GM18526 (cell line): ENCODE measurements at regions not wholly inside any gene's neighbourhood (a gene's known extent, or its start where the extent isn't known, plus 50 kb on each side); places are given as distances from the start of the nearest gene placed in this dataset.
A peak's percentile ranks its signal among the peaks of the same experiment; 100 is the strongest.

Experiments used
- POLR2A ChIP-seq: IDR thresholded peaks from 3 replicates; pipeline ENCODE4 v1.6.1; 2011; ENCODE audit not compliant: insufficient read length; ENCODE audit errors: extremely low read depth

- TF ChIP-seq POLR2A, result peak; percentile 100
Measured at GRCh38 chr6:26249957-26250697, 114.9 kb upstream of the BTN3A2 start.

GRCh38 chr6:26250698-26251044 is 114.3 kb upstream of the BTN3A2 start:
- no peak for TF ChIP-seq POLR2A

GRCh38 chr6:26251354-26252076 is 113.5 kb upstream of the BTN3A2 start:
- peak; percentile 99 for TF ChIP-seq POLR2A

- TF ChIP-seq POLR2A, result no peak
Measured at GRCh38 chr6:26252077-26252472, 112.9 kb upstream of the BTN3A2 start.

- TF ChIP-seq POLR2A, result no peak
Measured at GRCh38 chr6:26254724-26255123, 110.3 kb upstream of the BTN3A2 start.

- TF ChIP-seq POLR2A, result no peak
Measured at GRCh38 chr6:26257272-26257671, 107.7 kb upstream of the BTN3A2 start.

- no peak for TF ChIP-seq POLR2A
Measured at GRCh38 chr6:26258212-26258977, 106.6 kb upstream of the BTN3A2 start.

- TF ChIP-seq POLR2A, result no peak
Measured at GRCh38 chr6:26260110-26260637, 104.8 kb upstream of the BTN3A2 start.

- TF ChIP-seq POLR2A, result no peak
Measured at GRCh38 chr6:26260725-26261490, 104.1 kb upstream of the BTN3A2 start.

- TF ChIP-seq POLR2A, result no peak
Measured at GRCh38 chr6:26264547-26264946, 100.5 kb upstream of the BTN3A2 start.

- TF ChIP-seq POLR2A, result no peak
Measured at GRCh38 chr6:26267083-26267589, 97.9 kb upstream of the BTN3A2 start.

GRCh38 chr6:26268659-26269402 is 96.2 kb upstream of the BTN3A2 start:
- no peak for TF ChIP-seq POLR2A

- no peak for TF ChIP-seq POLR2A
Measured at GRCh38 chr6:26269531-26270485, 95.2 kb upstream of the BTN3A2 start.
